ENCODE measurements at regions not wholly inside any gene's neighbourhood (a gene's known extent, or its start where the extent isn't known, plus 50 kb on each side); places are given as distances from the start of the nearest gene placed in this dataset.
"Not testable (repeated sequence)": the region's sequence is repeated elsewhere in the genome, so short reads cannot be mapped to it uniquely, and the experiment has no call there.

DNA sequence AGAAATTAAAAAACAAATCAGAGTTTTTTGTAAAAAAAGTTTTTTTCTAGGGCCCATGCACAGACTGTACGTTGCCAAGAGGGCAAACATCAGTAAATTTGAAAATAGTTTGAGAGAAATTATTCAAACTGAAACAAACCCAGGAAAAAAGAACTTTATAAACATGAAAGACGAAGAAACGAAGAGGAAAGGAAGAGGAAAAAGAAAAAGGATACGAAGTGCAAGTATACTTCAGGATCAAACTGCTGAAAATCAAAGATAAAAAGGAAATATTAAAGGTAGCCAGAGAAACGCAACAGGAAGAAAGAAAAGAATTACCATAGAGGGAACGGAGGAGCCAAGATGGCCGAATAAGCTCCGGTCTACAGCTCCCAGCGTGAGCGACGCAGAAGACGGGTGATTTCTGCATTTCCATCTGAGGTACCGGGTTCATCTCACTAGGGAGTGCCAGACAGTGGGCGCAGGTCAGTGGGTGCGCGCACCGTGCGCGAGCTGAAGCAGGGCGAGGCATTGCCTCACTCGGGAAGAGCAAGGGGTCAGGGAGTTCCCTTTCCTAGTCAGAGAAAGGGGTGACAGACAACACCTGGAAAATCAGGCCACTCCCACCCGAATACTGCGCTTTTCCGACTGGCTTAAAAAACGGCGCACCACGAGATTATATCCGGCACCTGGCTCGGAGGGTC, 94.4 kb upstream of the GAS1 start:
- in situ Hi-C loops (cut with HindIII; ENCODE audit: low sequenced_read_pairs), result not testable (repeated sequence)

- in situ Hi-C loops (cut with HindIII; ENCODE audit: low sequenced_read_pairs), result not testable (repeated sequence)
Measured at GRCh38 chr9:87049929-87050608, 102.8 kb upstream of the GAS1 start.

DNA sequence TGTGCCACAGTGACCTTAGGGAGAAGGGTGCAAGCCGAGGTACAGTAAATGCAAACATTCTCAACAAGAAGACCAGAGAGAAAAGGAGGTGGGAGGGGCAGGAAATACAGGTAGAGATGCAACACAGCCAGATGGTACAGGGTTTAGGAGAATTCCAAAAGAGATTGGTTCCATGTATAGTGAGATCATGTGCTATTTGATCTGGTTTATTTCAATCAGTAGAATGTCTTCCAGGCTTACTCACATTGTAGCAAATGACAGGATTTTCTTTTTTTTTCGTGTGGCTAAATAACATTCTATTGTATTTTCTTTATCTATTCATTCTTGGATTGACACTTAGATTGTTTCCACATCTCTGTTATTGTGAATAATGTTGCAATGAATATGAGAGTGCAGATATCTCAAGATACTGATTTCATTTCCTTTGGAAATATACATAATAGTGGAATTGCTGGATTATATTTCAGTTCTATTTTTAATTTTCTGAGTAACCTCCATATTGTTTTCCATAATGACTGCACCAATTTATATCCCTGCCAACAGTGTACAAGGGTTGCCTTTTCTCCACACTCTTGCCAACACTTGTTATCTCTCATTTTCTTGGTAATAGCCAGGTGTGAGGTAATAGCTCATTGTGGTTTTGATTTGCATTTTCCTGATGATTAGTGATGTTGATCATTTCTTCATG, 107.8 kb upstream of the GAS1 start:
- in situ Hi-C loops (cut with HindIII; ENCODE audit: low sequenced_read_pairs), result no loop called here

- in situ Hi-C loops (cut with HindIII; ENCODE audit: low sequenced_read_pairs), result no loop called here
Measured at GRCh38 chr9:87059772-87060171, 112.5 kb upstream of the GAS1 start.

- in situ Hi-C loops (cut with HindIII; ENCODE audit: low sequenced_read_pairs), result no loop called here
Measured at GRCh38 chr9:87062746-87063145, 115.4 kb upstream of the GAS1 start.

GRCh38 chr9:87063246-87063645, 115.9 kb upstream of the GAS1 start:
- in situ Hi-C loops (cut with HindIII; ENCODE audit: low sequenced_read_pairs), result no loop called here

DNA sequence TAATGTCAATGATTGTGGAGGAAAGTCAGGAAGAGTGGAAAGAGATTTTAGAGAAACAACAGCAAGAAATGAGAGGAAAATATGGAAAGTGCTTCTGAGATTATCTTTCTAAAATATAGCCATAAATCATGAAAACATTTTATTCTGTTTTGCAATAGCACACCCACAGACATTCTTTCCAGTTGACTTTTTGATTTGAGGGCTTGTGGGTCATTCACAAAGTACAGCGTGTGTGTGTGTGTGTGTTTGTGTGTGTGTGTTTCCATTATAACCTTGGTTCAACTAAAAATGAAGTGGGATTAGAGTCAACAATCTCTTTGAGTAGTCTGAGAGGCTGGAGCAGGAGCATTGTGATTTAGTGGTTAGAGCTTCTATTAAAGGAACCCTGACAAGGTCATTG, 116.6 kb upstream of the GAS1 start:
- in situ Hi-C loops (cut with HindIII; ENCODE audit: low sequenced_read_pairs), result no loop called here

- in situ Hi-C loops (cut with HindIII; ENCODE audit: low sequenced_read_pairs), result no loop called here
Measured at GRCh38 chr9:87064311-87064710, 117.0 kb upstream of the GAS1 start.

GRCh38 chr9:87065981-87066380, 118.7 kb upstream of the GAS1 start:
- in situ Hi-C loops (cut with HindIII; ENCODE audit: low sequenced_read_pairs), result no loop called here

- in situ Hi-C loops (cut with HindIII; ENCODE audit: low sequenced_read_pairs), result no loop called here
Measured at GRCh38 chr9:87067426-87067825, 120.1 kb upstream of the GAS1 start.

DNA sequence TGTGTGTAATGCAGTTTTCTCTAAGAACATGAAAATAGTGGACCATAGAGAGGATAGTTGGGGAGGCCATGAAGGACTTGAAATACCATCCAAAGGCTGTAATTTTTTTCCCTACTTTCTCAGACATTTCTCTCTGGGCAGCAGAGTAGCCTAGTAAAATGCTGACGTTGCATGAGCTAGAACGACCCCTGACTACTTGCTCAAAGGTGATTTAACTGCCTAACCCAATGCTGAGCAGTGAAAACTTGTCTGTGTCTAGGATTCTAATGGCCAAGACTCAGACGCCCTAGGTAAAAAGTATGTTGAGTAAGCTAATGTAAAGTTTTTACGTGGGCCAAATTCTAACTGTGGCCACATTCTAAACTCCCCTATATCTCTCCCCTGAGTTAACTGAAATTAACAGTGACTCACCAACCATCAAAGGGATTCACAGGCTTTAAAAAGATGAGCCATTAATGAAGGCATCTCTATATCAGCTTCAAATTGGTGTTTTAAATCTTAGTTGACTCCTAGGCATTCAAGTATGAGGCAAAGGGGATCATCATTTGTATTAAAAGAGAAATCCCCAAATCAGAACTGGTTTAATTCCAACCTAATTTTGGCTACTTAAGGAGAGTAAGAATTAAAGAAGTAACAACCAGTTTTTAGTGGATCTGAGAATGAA, 121.0 kb upstream of the GAS1 start:
- in situ Hi-C loops (cut with HindIII; ENCODE audit: low sequenced_read_pairs), result no loop called here

GRCh38 chr9:87069690-87070089, 122.4 kb upstream of the GAS1 start:
- in situ Hi-C loops (cut with HindIII; ENCODE audit: low sequenced_read_pairs), result no loop called here

- in situ Hi-C loops (cut with HindIII; ENCODE audit: low sequenced_read_pairs), result no loop called here
Measured at GRCh38 chr9:87070336-87070735, 123.0 kb upstream of the GAS1 start.

DNA sequence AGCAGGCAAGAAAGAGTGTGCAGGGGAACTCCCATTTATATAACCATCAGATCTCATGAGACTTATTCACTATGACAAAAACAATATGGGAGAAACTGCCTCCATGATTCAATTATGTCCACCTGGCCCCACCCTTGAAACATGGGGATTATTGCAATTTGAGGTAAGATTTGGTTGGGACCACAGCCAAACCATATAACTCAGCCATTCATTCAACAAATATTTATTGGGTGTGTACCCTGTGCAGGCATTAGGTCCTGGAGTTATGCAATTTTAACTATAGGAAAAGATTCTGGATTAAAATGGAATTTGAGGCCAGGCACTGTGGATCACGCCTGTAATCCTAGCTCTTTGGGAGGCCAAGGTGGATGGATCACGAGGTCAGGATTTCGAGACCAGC, 124.2 kb upstream of the GAS1 start:
- in situ Hi-C loops (cut with HindIII; ENCODE audit: low sequenced_read_pairs), result no loop called here

- in situ Hi-C loops (cut with HindIII; ENCODE audit: low sequenced_read_pairs), result no loop called here
Measured at GRCh38 chr9:87073692-87074091, 126.4 kb upstream of the GAS1 start.

GRCh38 chr9:87075537-87075936, 128.2 kb upstream of the GAS1 start:
- in situ Hi-C loops (cut with HindIII; ENCODE audit: low sequenced_read_pairs), result no loop called here

GRCh38 chr9:87076825-87077224, 129.5 kb upstream of the GAS1 start:
- in situ Hi-C loops (cut with HindIII; ENCODE audit: low sequenced_read_pairs), result no loop called here

DNA sequence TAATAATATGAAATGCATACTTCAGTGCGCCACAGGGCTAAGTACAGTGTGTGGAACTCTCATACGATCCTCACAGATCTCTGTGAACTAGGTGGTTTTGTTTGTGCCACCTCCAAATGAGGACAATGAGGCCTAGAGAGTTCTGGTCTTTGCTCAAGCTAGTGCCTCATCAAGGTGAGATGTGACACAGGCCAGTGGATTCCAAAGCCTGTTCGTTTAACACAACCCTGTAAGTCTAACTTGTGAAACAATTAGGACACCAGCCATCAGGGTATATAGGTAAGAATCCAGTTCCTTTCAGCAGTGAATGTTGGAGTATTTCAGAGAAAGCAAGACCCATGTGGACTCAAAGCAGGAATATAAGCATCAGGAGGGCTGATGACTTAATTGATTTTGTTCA, 130.7 kb upstream of the GAS1 start:
- in situ Hi-C loops (cut with HindIII; ENCODE audit: low sequenced_read_pairs), result no loop called here

GRCh38 chr9:87080512-87081264, 133.4 kb upstream of the GAS1 start:
- in situ Hi-C loops (cut with HindIII; ENCODE audit: low sequenced_read_pairs), result no loop called here

DNA sequence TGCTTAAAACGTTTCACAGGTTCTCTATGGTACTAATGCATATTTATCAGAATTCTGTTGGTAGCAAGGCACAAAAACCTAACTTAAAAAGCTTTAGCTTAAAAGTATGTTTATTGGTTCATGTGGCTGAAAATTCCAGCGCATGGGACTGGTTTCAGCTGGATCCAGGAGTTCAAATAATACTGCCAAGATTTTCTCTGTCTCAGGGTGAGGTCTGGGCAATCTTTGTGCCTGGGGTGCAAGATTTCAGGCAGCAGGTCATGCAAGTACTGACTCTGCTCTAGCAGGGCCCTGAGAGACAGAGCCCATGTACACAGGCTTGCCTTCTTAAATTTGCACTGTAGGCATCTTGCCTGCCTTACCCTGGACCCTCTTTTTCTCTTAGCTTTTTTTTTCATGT, 134.2 kb upstream of the GAS1 start:
- in situ Hi-C loops (cut with HindIII; ENCODE audit: low sequenced_read_pairs), result no loop called here

GRCh38 chr9:87083986-87084385, 136.7 kb upstream of the GAS1 start:
- in situ Hi-C loops (cut with HindIII; ENCODE audit: low sequenced_read_pairs), result no loop called here

All from DLD1 (cell line).